ENCODE measurements at regions not wholly inside any gene's neighbourhood (a gene's known extent, or its start where the extent isn't known, plus 50 kb on each side); places are given as distances from the start of the nearest gene placed in this dataset.
"Not testable (repeated sequence)": the region's sequence is repeated elsewhere in the genome, so short reads cannot be mapped to it uniquely, and the experiment has no call there.

GRCh38 chr14:86943391-86944365 lies 1049.3 kb downstream of the GALC start:
- no peak for FAIRE-seq

DNA sequence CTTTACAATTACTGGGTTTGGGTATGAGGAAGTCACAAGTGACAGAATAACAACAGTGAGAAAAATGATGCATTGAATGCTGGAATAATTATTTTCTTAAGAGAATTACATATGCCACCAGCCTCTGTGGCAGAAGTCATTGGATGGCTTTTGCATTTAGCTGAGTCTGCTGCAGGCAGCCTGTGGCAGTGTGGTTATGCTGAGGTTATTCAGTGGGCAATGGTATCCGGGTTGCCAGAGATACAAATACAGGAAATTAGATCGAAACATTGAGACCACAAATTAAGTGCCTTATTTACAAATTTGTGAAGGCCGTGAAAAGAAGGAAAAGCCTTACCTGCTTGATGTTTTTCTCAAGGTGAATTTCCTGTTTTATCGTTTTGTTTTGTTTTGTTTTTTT lies 1050.0 kb downstream of the GALC start:
- no peak for FAIRE-seq

GRCh38 chr14:86940106-86940505 lies 1052.9 kb downstream of the GALC start:
- FAIRE-seq: no peak

- FAIRE-seq: no peak
Observed at GRCh38 chr14:86938320-86938719, 1054.7 kb downstream of the GALC start.

- FAIRE-seq: no peak
Observed at GRCh38 chr14:86936556-86936955, 1056.4 kb downstream of the GALC start.

DNA sequence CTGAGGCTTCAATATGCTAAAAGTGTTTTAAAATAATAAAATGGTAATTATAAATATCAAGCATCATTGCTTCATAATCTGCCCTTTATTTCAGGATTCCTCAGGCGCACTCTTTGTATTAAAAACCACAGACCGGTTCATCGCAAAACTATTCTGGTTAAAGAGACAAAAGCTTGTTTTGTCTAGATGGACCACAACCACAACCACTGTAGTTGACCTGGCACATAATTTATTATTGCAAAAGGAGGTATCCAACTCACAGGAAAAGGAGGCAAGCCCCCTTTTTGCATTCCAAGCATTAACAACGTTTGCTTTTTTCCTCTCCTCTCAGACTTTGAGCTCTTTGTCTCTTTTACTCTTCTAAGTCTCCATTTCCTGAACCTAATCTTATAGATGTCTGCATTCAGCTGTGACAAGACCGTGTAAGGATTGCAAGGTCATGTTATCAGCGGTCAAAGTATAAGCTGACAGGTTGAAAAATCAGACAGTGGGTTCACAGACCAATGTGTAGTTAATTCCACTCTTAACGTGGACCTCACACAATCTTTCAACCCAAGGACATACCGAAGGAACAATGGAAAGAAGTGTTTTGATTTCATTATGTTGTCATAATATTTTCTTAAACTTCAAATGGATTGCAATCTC lies 1057.6 kb downstream of the GALC start:
- no peak for FAIRE-seq

- no peak for FAIRE-seq
Observed at GRCh38 chr14:86933958-86934595, 1058.9 kb downstream of the GALC start.

DNA sequence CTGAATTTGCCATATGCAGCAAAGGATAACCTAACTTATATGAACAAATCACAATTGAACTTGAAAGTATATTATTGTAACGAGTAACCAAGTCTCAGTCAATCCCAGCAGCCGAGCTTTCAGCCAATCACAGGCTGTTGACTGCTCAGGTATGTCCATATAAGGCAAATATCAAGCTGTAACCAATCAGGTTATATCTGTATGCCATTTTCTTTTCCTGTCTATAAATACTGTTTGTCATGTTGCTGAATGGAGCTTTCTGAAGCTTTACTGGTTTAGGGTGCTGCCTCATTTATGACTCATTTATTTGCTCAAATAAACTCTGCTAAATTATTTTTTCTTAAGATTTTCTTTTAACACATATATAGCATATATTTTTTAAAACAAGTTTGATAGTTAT lies 1059.5 kb downstream of the GALC start:
- FAIRE-seq: no peak

DNA sequence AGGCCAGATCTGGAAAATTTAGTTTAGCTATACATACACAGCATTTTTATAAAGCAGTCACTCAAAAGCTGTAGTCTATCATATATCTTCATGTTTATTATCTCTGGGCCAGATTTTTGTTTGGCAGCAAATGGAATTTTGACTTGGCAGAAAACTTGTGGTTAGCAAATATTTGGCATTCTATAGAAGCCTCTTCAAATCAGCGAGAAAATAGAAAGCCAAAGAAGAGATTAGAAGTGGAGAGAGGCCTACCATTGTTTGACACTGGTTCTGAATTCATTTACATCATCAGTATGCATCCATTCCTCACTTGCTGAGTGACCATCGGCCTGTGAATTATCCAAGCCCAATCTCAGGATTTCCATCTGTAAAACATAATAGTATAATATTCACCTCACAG lies 1077.6 kb downstream of the GALC start:
- FAIRE-seq: no peak

- FAIRE-seq: no peak
Observed at GRCh38 chr14:86912709-86913108, 1080.3 kb downstream of the GALC start.

GRCh38 chr14:86911486-86911885 lies 1081.5 kb downstream of the GALC start:
- no peak for FAIRE-seq

- not testable (repeated sequence) for FAIRE-seq
Observed at GRCh38 chr14:86905386-86905926, 1087.5 kb downstream of the GALC start.

DNA sequence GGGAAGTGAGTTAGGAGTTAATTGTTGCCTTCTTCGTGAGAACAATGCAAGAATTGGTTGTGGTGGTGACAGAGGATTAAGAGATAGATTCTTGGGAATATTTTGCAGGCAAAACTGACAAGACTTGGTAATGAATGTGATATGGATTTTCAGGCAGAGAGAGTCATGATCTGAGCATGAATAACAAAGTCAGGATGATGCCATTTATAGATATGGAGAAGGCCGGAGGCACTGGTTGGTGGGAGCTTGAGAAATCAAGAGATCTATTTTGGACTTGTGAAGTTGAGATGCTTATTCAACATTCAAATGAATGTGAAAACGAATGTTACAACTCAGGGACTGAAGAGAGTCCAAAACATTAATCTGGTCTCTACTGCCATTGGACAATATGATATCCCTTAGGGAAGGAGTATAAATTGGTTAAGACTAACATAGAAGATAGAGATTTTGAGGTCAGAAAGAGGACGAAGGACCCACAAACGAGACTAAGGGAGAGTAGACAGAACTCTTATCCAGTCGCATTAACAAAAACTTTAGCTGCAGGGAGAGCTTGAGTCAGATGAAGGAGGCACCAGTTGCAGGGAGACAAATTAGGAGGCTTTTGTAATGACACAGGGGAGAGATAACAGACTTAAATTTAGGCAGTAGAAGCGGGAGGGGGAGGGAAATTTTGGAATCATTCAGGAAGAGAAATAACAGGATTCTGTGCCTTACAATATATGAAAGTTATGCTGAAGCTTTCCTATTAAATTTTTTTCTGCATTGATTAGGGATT lies 1090.6 kb downstream of the GALC start:
- FAIRE-seq: no peak

DNA sequence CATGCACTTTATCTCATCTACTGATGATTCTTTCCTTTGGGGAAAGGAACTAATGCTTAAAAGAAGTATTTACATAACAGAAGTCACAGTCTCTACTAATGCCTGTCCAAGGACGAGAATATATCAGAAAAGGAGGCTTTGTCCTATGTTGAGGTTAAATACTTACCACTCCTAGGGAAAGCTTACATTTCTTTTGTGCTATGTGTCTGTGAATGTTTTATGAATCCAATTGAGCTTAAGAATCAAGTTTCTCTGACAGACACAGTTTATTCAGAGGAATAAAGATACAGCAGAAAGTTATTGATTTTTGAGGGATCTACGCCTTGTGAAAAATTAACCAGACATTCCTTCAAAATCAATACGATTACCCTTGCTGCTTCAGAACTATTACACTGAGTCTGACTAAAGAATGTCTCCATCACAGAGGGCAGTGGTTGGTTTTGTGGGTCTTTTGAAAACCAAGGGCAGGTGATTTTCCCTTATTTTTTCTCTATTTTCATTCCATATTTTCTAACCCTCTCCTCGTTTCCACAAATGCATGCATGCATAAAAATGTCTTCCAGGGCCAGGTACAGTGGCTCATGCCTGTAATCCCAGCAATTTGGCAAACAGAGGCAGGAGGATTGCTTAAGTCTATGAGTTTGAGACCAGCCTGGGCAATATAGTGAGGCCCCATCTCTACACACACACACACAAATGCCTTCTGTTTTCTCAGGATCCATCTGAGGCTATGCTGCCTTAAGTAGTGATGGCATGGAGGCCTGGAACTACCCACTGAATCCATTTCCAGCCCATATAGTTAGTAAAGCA lies 1095.1 kb downstream of the GALC start:
- FAIRE-seq: no peak

DNA sequence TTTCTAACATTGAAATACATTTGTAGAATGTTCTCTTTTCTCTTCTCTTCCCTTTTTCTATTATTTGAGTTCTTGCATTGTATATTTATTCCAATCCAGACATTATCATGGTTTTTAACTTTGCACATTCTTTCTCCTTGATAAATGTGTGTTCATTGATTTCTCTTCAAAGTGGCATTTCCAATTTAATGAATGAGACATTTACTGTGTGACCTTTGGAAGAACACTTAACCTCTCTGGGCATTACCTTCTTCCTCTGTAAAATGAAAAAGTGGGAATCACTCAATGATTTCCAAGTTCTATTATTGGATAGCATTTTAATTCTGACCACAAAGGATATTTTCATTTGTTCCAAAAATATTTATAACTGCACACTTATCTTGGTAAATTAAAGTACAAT lies 1095.8 kb downstream of the GALC start:
- no peak for FAIRE-seq

GRCh38 chr14:86896701-86897100 lies 1096.3 kb downstream of the GALC start:
- no peak for FAIRE-seq

DNA sequence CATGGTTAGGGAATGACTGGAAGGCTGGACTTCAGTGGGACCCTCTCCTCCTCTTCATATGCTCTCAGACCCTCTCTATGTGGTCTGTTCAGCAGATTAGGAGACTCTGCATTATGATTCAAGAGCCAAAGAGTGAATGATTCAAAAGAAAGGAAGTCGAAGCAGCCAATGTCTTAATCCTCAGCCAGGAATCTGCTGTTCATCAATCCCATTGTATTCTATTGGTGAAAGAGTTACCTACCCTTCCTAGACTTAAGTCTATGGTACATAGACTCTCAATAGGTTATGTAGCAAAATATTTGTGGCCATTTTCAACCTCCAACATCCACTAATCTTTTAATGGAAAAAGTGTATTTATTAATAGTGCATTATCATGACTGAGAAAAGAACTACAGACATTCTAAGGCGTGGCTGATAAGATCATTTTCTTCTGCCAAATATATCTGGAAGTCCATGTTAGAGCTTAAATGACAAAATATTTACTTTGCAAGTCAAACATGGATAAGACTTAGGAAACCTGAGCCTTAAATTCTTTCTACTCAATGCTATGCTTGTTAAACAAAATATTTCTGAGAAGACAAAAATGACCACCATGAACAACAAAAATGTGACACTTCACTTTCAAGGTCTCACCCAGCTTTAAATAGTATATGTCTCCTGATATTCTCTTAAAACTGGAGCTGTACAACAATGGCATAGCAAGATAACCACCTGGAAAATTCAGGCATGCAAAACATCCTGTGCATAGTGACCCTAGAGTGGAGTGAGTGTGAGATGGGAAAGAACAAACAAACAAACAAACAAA lies 1100.6 kb downstream of the GALC start:
- FAIRE-seq: no peak

- FAIRE-seq: no peak
Observed at GRCh38 chr14:86885280-86885679, 1107.7 kb downstream of the GALC start.

- FAIRE-seq: no peak
Observed at GRCh38 chr14:86884498-86884897, 1108.5 kb downstream of the GALC start.

GRCh38 chr14:86882818-86883217 lies 1110.2 kb downstream of the GALC start:
- FAIRE-seq: no peak

GRCh38 chr14:86865934-86866333 lies 1127.0 kb downstream of the GALC start:
- no peak for FAIRE-seq

Data from TTC549 (cell line).